Fibroblast of gingiva (primary cell): ENCODE measurements at regions not wholly inside any gene's neighbourhood (a gene's known extent, or its start where the extent isn't known, plus 50 kb on each side); places are given as distances from the start of the nearest gene placed in this dataset.

Experiments used
- DNase-seq: peaks from one replicate; pipeline ENCODE4 v3.0.0-alpha.2; 2011; ENCODE audit warnings: low read depth

DNA sequence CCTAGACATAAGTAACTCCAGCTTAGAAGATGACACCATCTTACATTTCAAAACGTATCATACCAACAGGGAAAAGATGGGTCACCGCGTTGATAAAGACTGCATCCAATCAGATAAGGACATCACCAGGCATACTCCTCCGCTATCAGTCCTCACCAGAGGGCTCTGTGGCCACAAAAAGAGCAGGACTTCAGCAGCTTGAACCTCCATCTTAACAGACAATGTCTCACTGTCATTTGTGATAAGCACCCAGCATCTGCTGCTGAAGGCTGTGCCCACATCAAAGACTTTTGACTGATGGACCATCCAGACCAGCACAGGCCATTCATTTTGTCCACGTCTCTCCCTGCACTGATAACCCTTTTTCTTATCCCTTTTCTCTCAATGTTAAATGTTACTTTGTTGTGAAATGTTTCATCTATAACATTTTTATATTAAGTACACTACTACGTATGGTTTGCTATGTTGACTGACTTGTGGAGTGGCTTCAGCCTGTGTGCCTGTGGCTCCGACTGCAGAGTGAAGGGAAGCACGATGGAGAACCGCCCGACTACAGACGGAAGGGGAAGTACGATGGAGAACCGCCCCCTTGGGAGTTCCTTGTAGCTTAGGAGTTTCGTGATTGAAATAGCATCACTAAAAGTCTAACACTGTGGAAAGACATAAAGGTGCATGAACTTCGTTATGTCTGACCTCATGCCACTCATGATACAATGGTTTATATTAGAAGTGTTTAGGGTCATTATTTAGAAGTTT lies 595.4 kb upstream of the AGA start:
- DNase-seq: no peak

DNA sequence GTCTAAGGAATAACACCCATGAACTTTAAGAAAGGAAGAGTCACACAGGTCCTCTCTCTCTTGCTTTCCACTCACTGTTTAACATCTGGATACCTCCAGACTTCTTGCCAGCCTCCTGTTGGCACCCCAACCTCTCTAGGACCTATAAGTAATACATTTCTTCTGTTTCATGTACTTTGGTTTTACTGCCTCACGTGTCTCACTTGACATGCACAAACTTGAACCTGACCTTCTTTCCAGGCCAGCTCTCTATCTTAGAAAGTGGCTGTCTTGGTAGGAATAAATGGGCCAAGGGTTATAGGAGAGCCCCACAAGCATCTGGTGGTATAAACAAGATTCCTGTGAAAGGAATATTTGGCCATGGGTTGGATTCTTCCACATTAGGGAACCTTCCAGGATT lies 614.8 kb upstream of the AGA start:
- no peak for DNase-seq

DNA sequence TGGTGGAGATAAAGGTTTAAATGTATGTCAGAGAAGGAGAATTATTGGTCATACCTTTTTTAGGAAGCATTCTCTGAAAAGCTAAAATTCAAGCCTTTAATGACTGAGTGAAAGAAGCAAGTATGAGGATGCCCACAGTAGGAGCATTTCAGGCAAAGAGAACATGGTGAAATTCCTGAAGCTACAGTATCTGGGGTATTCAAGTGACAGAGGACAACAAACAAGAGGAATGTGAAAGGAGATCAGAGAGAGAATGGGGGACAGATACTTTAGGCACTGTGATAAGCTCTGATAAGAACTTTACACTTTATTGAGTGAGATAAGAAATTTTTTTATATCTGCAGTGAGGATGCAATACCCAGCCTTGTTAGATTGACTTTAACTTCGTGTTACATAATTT lies 621.3 kb upstream of the AGA start:
- no peak for DNase-seq

DNA sequence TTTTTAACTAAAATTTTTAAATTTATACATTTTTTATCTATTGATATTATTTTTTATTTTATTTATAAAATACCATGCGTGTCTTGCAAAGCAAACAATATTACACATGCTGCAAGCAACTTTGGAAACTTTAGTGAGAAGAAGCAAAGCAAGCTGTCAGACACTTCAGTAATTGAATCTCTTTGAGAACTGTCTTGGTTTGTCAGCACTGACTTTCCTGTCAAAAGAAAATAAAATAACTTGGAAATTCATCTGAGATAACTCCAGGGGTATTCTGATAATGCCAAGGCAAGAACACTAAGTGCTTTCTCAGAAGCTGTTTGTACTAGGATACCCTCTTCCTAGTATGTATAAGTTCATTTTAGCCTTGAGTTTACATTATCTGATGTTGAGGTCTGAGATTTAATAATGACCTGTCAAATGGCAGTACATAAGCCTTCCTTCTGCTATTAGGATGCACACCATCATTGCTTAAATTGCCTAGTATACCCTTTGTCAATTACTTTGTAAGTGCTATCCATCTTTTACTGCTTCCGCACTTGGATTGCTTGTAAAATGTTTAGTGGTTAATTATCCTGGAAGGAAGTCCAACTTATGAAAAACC lies 624.2 kb upstream of the AGA start:
- DNase-seq: no peak

DNA sequence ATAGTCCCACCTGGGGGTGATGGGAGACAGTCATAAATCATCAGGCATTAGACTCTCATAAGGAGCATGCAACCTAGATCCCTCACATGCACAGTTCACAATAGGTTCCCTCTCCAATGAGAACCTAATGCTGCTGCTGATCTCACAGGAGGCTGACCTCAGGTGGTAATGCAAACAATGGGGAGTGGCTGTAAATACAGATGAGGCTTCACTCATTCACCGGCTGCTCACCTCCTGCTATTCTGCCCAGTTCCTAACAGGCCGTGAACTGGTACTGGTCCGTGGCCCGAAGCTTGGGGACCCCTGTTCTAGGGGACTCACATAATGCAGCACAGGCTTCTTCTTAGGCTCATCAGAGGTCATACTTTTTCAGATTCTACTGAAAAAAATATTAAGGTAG lies 625.9 kb upstream of the AGA start:
- DNase-seq: no peak

DNA sequence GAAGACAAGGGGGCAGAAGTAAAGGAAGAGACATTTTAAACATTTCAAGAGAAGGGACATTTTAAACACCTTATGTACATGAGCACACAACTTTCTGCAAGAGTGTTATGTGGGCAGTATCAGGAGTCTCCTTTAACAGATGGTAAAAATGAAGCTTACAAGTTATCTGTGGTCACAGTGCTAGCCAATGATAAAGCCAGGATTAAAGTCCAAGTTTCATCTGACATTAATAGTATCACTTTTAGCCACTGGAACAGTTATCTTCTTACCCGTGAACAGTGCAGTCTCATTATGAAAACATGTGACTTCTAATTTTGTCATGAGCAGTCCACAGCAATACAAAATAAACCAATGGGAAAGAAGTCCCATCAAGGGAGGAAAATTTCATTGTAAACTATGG lies 627.9 kb upstream of the AGA start:
- no peak for DNase-seq

DNA sequence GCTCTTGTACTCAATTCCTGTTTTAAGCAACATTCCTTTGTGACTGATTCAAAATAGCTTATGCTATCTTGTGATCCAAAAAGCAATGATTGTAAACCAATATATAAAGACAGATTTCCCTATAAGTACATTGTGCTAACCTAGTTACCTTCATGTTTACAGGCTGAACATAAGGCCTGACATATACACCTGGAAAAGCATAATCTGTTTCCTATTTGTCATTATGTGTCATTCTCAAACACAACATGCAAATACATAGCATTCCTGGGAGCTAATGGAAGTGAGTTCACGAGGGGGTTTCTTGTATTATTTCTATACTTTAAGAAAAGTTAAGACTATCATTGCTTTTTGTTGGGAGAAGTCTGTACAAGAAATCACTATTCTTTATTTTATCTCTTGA lies 638.1 kb upstream of the AGA start:
- DNase-seq: no peak

DNA sequence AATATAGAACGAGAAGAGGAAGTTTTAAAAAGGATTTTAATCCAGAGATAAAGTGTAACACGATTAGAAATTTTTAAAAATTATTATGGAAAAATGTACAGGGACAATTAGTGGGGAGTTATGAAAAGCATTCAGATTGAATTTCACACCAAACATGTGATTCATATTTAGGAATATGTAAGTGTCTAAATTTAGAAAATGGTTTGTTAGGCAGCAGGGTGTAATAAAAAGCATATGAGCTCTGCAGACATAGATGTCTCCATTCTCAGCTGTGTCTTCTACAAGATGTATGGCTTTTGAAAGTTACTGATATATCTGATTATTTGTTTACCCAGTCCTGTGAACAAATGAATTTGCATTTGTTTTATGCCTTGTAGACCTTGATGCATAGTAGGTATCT lies 638.9 kb upstream of the AGA start:
- no peak for DNase-seq

DNA sequence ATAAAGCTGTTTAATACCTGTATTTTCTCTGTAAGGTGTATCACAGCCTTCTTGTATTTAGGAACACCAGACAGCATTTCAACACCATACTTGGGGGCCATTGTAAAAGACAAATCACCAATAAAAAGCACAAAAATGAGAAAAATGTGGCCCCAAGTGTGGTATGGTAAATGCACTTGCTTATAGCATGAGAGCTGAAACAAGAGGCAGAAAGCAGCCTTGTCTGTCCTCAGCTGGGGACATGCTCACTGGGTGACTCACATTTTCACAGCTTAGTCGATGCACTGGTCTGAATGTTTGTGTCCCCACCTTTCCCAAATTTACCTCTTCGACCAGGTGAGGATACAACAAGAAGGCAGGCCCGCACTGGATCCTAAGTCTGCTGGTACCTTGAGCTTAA lies 639.7 kb upstream of the AGA start:
- DNase-seq: no peak

DNA sequence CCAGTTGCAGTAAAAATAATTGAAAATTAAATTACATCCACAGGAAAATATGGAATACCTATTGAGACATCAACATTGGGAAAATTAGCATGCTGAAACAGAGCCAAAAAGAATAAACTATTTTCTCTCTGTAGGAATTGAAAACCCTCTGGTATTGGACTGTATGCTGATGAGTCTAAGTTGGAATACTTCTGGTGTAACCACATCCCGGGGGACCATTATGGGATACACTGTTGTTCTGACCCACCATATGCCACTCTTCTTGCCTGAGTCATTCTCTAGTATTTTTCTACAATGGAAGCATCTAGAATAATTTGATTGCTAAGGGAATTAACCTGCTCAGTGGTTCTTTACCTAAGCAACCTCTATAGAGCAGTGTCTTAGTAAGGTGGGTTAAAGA lies 640.7 kb upstream of the AGA start:
- no peak for DNase-seq

DNA sequence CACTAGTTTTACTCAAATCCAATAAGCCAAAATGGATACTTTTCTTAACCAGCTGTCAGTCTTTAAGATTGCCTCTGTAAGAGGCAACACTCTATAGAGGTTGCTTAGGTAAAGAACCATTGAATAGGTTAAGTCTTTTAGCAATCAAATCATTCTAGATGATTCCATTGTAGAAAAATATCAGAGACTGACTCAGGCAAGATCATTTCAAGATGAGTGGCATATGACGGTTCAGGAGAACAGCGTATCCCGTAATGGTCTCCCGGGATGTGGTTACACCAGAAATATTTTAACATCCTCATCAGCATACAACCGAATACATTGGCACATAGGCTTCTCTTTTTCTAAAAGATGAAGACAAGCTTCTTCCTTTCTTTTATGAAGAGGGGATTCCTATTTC lies 641.7 kb upstream of the AGA start:
- DNase-seq: no peak

DNA sequence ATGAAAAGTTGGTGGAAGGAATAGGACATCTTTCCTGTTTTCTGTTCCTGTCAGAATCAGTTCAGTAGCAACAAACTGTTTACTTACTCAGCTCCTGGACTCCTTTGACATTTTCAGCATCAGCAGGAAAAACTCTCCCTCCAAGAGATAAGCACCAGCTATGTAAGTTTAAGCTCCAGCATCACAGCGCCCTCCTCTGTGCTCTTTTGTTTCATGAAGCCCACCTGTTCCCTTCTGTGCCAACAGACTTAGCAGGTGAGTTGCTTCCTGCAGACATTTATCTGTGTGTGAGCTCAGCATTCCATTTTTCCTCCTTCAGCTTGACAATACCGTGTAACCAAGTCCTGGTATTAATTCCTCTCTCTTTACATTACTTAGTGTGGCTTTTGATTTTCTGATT lies 644.1 kb upstream of the AGA start:
- no peak for DNase-seq

DNA sequence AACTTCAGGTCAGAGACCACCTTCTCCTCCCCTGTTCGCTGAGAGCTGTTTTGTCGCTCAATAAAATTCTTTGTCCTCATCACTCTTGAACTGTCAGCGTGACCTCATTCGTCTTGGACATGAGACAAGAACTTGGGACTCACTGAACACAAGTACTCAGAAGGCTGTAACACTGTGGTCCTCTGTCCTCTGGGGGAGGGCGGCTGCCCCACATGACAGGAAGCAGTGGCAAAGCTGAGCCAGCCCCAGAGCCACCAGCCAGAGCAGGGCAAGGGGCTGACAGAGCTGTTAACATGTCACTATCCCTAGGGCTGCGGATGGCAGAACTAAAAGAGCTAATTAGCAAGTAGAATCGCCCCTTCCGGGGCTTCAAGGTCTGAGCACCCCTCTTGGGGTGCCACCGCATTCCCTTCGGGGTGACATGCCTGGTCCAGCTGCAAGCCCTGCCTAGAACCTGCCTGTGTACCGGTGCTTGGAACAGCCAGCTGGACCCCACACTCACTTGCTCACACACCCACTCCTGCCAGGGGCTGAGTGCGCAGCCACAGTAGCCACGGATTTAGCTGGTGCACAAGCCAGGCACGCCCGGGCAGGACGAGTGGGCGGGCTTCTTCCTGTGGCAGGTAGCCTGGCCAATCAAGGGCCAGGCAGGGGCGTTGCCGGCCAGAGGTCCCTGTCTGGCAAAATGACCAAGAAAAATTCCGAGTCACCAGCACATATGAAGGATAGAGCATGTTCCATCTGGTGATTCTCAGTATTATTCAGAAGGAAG lies 648.6 kb upstream of the AGA start:
- no peak for DNase-seq

DNA sequence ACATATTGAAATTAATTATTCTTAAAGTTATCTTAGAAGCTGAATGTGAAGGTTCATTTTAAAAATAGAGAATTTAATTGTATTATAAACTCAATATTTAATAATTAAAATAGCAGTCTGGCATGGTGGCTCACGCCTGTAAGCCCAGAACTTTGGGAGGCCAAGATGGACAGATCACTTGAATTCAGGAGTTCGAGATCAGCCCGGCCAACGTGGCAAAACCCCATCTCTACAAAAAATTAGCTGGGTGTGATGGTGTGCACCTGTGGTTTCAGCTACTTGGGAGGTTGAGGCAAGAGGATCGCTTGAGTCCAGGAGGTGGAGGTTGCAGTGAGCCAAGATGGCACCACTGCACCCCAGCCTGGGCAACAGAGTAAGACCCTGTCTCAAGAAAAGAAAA lies 659.9 kb upstream of the AGA start:
- DNase-seq: no peak

DNA sequence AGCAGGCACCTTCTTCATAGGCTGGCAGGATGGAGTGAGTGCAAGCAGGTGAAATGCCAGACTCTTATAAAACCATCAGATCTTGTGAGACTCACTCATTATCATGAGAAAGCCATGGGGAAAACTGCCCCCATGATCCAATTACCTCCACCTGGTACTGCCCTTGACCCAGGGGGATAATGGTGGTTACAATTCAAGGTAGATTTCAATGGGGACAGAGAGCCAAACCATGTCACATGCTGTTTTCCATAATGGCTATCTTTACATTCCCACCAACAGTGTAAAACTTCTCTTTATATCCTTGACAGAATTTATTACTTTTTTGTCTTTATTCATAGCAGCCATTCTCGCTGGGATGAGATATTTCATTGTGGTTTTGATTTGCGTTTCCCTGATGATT lies 663.0 kb upstream of the AGA start:
- DNase-seq: no peak

DNA sequence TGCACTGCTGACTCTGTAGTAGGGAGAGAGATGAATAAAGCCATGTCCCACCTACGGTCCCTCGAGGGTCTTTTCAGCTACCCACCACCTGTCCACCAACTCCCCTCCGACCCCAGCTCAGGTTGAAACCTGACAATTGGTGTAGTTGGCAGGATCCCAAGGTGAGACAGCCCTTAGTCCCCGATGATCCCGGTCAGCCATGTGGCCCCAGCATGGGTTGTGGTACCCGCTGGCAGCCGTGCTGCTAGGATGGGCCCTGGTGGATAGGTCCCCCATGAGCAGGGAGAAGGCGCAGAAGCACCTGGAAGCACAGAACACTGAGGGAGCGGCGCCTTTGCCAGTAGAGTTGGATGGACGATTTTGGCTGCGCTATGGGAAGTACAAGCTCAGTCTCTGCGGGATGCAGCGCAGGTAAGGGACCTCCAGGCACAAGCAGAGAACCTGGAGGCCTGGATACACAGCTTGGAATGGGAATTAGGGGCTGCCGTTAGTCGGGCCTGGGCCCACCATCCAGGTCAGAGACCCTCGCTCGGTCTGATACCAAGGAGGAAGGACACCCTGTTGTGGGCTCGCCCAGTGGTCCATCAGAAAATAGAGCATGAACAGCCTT lies 694.6 kb upstream of the AGA start:
- no peak for DNase-seq

DNA sequence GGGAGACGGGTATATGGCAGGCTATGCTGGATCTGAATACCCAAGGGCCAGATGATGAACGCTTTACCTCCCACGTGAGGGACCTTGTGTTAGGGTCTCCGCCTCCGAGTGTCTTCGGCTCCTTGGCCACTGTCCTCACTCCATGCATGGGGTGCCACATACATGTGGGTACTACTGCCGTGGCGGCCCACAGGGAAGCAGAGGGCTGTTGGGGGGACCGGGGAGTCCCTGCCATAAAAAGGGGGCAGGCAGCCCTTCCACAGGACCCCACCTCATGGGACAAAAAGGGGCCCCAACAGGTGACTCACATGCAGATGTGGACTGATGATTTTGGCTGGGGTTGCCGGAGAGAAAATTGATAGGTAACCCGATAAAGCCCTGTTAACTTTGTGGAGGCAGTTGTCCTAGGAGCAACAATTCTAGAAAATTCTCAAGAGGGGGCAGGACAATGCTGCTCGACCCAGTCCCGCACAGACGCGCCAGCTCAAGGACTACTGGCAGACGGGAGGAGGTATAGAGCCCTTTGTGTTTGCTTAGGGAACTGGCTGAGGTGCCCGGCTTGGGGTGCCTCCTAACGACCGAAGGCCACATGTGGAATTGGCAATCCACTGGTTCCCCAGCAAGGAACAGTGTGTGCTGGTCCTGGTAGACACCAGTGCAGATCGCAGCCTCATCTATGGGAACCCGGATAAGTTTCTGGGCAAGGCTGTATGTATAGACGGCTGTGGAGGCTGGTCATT lies 695.7 kb upstream of the AGA start:
- DNase-seq: no peak

DNA sequence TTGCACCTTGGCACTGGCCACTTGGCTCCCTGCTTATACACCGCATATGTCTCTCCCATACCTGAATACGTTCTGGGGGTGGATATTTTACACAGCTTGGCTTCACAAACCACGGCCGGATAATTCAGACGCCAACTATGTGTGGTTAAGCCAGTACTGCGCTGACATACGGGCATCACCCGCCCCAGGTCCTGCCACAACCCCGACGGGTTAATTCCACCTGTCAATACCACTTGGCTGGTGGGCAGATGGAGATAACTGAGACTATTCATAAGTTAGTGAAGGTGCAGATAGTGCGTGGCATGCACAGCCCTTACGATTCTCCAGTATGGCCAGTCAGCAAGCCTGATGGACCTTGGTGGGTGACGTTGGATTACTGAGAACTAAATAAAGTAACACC lies 696.3 kb upstream of the AGA start:
- no peak for DNase-seq

DNA sequence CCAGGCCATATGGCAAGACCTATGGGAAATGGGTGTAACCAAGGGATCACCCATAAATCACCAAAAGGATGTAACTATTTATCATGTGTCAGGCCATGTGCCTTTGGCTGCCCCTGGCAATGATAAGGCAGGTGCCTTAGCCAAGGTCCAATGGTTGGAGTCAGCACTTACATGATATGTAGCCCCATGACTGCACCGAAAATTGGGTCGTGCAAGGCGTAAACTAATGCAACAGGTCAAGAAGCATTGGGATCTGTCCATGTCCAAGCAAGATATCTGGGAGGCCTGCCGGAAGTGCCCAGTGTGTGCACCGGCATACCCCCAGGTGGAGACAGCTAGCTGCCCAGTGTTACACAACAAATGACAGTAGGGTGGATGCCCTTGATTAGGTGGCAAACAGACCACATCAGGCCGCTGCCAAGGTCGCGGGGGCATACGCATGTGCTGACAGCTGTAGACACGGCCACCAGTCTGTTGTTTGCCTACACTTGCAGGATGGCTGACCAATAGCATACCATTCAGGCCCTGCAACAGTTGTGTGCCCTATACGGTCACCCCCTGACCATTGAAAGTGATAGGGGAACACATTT lies 698.2 kb upstream of the AGA start:
- no peak for DNase-seq

DNA sequence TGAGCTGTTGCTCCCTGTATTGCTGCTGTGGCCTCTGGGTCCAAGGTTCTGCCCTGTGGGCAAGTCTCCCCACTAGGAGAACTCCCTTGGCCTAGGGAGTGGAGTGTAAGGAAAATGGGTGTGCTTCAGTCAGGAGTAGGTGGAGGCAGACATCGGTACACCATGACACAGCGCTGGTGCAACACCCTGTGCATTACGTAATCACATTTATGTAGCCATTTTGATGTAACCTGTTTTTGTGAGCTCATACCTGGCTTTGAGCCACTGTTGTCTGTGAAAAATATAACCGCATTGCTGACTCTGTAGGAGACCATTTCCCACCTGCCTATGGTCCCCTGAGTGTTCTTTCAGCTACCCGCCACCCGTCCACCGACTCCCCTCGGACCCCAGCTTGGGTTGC lies 700.5 kb upstream of the AGA start:
- no peak for DNase-seq

DNA sequence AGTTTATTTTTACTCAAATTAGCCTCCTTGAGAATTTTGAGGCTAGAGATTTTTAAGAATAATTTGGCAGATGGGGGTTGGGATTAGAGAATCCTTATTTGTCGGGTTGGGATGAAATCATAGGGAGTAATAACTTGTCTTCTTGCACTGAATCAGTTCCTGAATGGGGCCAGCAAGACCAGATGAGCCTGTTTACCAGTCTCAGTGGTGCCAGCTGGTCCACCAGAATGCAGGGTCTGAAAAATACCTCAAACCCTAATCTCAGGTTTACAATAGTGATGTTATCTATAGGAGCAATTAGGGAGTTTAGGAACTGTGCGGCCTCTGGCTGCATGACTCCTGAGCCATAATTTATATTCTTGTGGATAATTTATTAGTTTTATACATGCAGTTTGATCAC lies 705.9 kb upstream of the AGA start:
- DNase-seq: no peak
